IPS DF 6.9 (cell line): ENCODE measurements at regions not wholly inside any gene's neighbourhood (a gene's known extent, or its start where the extent isn't known, plus 50 kb on each side); places are given as distances from the start of the nearest gene placed in this dataset.

Source experiments
- DNase-seq: peaks from one replicate; pipeline ENCODE4 v3.0.0-alpha.2; 2013; ENCODE audit warnings: low read depth, low spot score
- H3K27ac ChIP-seq: one replicate; pipeline ENCODE4 v1.5.1; 2013; ENCODE audit warnings: low read length, control low read depth
- H3K27me3 ChIP-seq: 2 replicates; pipeline ENCODE4 v1.6.1; 2013; ENCODE audit warnings: mild to moderate bottlenecking, low read length; ENCODE audit not compliant: control insufficient read depth, insufficient read depth
- H3K36me3 ChIP-seq: 2 replicates; pipeline ENCODE4 v1.6.1; 2013; ENCODE audit warnings: low read length; ENCODE audit not compliant: control insufficient read depth, insufficient read depth
- H3K4me1 ChIP-seq: 2 replicates; pipeline ENCODE4 v1.6.1; 2013; ENCODE audit warnings: low read length; ENCODE audit not compliant: control insufficient read depth, insufficient read depth
- H3K4me3 ChIP-seq: 2 replicates; pipeline ENCODE4 v1.5.1; 2013; ENCODE audit warnings: mild to moderate bottlenecking, low read length
- H3K9me3 ChIP-seq: 2 replicates; pipeline ENCODE4 v1.6.1; 2013; ENCODE audit warnings: low read length, inconsistent platforms; ENCODE audit not compliant: control insufficient read depth, insufficient read depth
- WGBS: extraction: QIAGEN DNeasy Blood & Tissue Kit; methylation state at CpG from one replicate; pipeline ENCODE4 v1.1.7; 2013; ENCODE audit warnings: mixed read lengths, missing lambda C conversion rate; ENCODE audit not compliant: insufficient read length, insufficient coverage; 5-methylcytosine and 5-hydroxymethylcytosine counted together

DNA sequence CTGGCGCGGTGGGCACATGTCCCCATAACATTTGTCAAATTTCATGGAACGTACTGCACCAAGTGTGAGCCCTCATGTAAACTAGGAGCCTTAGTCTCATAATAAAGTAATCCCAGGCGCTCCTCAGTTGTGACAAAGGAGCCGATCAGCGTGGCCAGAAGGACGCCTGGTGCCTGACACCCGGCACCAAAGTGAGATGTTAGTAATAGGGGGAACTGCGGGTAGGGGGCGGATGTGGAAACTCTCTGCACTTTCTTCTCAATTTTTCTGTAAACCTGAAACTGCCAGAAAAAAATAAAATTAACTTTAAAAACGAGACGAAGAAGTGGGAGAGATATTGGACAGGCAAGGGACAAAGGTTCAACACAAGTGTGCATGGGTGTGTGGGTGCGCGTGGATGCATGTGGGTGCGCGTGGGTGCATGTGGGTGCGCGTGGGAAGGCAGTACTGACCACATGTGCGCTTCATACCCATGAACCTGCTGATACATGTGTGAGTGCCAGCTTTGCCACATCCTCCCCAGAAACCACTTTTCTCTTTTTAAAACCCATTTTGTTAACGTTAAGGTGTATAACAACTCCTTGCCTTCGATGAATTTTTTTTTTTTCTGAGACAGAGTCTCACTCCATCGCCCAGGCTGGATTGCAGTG, 55.4 kb upstream of the LINC01488 start:
- Histone ChIP-seq H3K4me1 (no peaks in the 10 kb centered on the region), H3K4me3 (no peak overlapping the region), H3K9me3 (no peaks in the 10 kb centered on the region; the same call in 1 of the 2 replicates), H3K27ac (no peak overlapping the region), H3K36me3 (no peaks in the 10 kb centered on the region), H3K27me3 (no peaks in the 10 kb centered on the region)
- WGBS, result no CpG with 5 or more reads among the region's 22 CpGs
- no peak for DNase-seq

DNA sequence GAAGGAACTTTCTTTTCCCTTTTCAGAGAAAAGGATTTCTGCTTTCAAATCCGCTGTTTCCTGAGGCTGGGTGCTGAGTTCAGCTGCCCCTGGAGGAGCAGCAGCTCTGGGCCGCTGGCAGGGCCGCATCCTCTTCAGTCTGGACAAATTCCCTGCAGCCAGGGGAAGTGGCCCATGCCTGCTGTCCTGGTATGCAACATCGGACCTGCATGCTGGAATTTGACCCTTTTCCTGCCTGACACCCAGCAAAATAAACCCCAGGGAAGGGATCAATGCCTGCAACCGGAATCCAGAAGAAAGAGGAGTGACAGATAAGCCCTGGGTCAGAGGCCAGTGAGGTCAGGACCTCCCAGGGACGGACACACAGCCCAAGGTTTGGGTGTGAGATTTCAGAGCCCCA, 54.1 kb upstream of the LINC01488 start:
- DNase-seq, result no peak
- WGBS, result no CpG with 5 or more reads among the region's 6 CpGs
- H3K4me1 ChIP-seq, result no peaks in the 10 kb centered on the region

DNA sequence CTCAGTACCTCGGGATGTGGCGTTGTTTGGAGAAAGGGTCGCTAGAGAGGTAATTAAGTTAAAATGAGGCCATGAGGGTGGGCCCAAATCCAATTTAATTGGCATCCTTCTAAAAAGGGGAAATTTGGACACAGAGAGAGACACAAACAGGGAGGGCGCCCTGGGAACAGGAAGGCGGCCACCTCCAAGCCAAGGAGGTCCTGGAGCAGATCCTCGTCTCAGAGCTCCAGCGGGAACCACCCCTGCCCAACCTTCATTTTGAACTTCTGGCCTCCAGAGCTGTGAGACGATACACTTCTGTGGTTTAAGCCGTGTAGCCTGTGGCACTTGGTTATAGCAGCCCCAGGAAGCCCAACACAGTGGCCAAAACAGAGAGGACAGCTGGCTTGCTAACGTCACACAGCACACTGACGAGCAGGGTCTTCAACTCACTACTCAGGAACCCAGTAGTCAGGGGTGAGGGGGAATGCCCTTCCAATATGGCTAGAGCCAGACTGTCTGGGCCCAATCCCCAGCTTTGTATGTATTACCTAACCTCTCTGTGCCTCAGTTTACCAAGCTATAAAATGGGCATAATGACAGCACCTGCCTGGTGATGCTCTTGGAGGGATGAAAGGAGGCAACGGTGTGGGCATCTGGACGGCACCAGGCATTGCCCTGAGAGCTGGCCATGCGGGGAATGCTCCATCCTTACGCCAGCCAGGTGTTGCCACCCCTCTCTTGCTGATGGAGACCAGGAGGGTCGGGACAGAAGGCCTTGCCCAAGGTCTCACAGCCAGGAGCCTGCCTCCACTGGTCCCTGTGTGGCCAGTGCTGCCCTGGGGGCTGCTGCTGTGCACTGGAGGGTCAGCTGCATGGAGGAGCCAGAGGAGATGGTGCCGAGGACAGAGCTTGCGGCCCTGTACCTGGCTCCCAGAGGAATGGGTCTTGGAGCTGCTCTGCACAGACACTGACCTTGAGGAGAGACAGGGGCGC, 53.3 kb upstream of the LINC01488 start:
- no peak overlapping the region for H3K27ac ChIP-seq
- H3K27me3 ChIP-seq, result no peaks in the 10 kb centered on the region
- H3K36me3 ChIP-seq, result no peaks in the 10 kb centered on the region
- no peaks in the 10 kb centered on the region; the same call in 1 of the 2 replicates for H3K9me3 ChIP-seq
- no peak overlapping the region for H3K4me3 ChIP-seq
- WGBS, result no CpG with 5 or more reads among the region's 19 CpGs
- H3K4me1 ChIP-seq, result no peaks in the 10 kb centered on the region
- no peak for DNase-seq

More for the DNA sequence above, 54.1 kb upstream of the LINC01488 start:
- no peak overlapping the region for H3K27ac ChIP-seq
- no peak overlapping the region for H3K4me3 ChIP-seq
- no peaks in the 10 kb centered on the region for H3K36me3 ChIP-seq
- H3K9me3 ChIP-seq, result no peaks in the 10 kb centered on the region; the same call in 1 of the 2 replicates
- H3K27me3 ChIP-seq, result no peaks in the 10 kb centered on the region

DNA sequence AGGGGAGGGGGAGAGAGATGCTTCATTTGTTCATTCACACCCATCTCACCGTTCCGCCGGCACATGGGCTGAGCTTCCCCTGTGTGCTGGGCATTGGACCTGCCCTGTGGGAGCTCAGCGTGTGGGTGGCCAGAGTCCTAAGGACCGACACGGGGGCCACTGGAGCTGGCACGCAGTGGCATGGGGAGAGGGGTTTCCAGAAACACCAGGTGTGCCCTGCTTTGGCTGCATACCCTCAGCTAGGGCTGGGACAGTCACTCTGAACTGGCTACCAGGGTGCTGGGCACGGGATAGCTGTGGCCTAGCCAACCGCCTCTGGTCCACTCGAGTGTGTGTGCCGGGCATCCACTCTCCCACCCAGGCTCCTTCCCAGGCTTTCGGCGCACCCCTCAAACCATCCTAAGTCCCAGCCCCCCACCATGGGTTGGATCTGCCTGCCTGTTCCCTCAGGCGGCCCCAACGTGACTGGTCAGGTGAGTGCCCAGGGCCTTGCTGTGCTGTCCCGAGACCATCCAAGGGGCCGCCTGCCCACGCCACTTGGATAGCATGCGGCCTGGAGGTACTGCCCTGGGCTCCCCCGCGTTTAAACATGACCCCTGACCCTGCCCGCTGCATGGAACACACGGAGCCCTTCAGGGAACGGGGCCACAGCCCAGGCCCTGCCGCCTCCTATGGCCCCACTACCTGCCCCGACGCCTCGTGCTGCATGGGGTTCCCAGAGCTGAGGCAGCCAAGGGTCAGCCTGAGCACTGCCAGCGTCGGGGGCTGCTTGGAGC, 51.6 kb upstream of the LINC01488 start:
- Histone ChIP-seq H3K36me3 (no peaks in the 10 kb centered on the region), H3K27ac (no peak overlapping the region), H3K27me3 (no peaks in the 10 kb centered on the region), H3K9me3 (no peaks in the 10 kb centered on the region), H3K4me1 (0 out of 2 replicates have a peak, but pooled peaks cover 3% of the 10 kb centered on the region), H3K4me3 (no peak overlapping the region)
- no CpG with 5 or more reads among the region's 30 CpGs for WGBS
- no peak for DNase-seq

DNA sequence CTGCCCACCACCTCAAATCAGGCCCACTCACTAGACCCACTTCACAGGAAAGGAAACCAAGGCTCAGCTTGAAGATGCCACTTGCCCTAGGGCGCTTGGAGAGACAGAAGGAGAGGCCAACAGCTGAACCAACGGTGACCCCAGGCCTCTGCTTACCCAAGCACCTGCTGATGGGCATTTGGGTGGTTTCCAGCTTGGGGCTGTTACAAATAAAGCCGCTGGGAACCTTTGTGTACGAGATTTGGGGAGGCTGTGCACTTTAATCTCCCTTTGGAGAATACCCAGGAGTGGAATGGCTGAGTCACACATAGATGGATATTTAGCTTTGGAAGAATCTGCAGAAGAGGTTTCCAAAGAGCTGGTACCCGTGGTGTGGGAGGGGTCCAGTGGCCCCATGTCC, 50.9 kb upstream of the LINC01488 start:
- no peak overlapping the region for H3K4me3 ChIP-seq
- H3K27me3 ChIP-seq, result no peaks in the 10 kb centered on the region
- H3K9me3 ChIP-seq, result no peaks in the 10 kb centered on the region
- H3K4me1 ChIP-seq, result peaks cover 6% of the 10 kb centered on the region
- DNase-seq, result no peak
- H3K36me3 ChIP-seq, result no peaks in the 10 kb centered on the region
- no CpG with 5 or more reads among the region's 5 CpGs for WGBS
- H3K27ac ChIP-seq, result no peak overlapping the region

DNA sequence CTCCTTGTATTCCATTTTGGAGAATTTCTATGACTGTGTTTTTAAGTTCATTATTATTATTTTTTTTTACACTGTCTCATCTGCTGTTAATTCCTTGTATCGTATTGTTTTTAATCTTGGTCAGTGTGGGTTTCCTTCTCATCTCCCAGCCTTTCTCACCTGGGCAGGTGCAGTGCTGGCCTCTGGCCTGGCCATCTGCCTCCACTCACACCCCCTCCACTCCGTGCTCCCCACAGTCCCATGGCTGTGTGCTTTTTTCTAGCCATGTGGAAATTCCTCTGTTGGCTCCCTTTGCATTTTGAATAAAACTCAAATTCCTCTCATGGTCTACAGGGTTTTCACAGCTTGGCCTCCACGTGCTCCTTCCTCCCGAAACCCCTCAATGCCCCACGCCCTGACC, 50.3 kb upstream of the LINC01488 start:
- H3K4me3 ChIP-seq, result no peak overlapping the region
- no peak overlapping the region for H3K27ac ChIP-seq
- H3K4me1 ChIP-seq, result peaks cover 9% of the 10 kb centered on the region
- no peak for DNase-seq
- no peaks in the 10 kb centered on the region for H3K27me3 ChIP-seq
- H3K36me3 ChIP-seq, result no peaks in the 10 kb centered on the region
- H3K9me3 ChIP-seq, result no peaks in the 10 kb centered on the region
- WGBS, result no CpG with 5 or more reads among the region's 5 CpGs
